Erythroblast (primary cell): ENCODE measurements at regions not wholly inside any gene's neighbourhood (a gene's known extent, or its start where the extent isn't known, plus 50 kb on each side); places are given as distances from the start of the nearest gene placed in this dataset.

Experiments
- GATA1 ChIP-seq: IDR thresholded peaks from 2 replicates; pipeline ENCODE4 v1.6.1; 2011; ENCODE audit warnings: low read depth, mild to moderate bottlenecking, control low read depth, low read length, moderate library complexity
- POLR2A ChIP-seq: IDR thresholded peaks from 2 replicates; pipeline ENCODE4 v1.6.1; 2011; ENCODE audit warnings: mild to moderate bottlenecking, low read length

GRCh38 chr15:96266456-96266855, 64.0 kb upstream of the NR2F2 start:
- TF ChIP-seq POLR2A (no peak), GATA1 (no peak)
